HG03354 (cell line): ENCODE measurements at regions not wholly inside any gene's neighbourhood (a gene's known extent, or its start where the extent isn't known, plus 50 kb on each side); places are given as distances from the start of the nearest gene placed in this dataset.
A peak's percentile ranks its signal among the peaks of the same experiment; 100 is the strongest.

ENCODE experiments used
- ATAC-seq: cut with Tn5 transposase; IDR thresholded peaks from one replicate; pipeline ENCODE4 v1.9.1; 2021; ENCODE audit warnings: mild to moderate bottlenecking; ENCODE audit not compliant: unreplicated experiment, poor library complexity, severe bottlenecking

- no peak for ATAC-seq
Observed at GRCh38 chr12:58537278-58537677, 383.0 kb downstream of the LRIG3 start.

- ATAC-seq = no peak
Observed at GRCh38 chr12:58539295-58539694, 381.0 kb downstream of the LRIG3 start.

- ATAC-seq = peak; percentile 86
Observed at GRCh38 chr12:58540480-58541299, 379.6 kb downstream of the LRIG3 start.

GRCh38 chr12:58541300-58541690, 379.0 kb downstream of the LRIG3 start:
- ATAC-seq = no peak

- no peak for ATAC-seq
Observed at GRCh38 chr12:58544281-58544680, 376.0 kb downstream of the LRIG3 start.

- ATAC-seq = no peak
Observed at GRCh38 chr12:58547217-58547616, 373.1 kb downstream of the LRIG3 start.

GRCh38 chr12:58548801-58549200, 371.5 kb downstream of the LRIG3 start:
- no peak for ATAC-seq

GRCh38 chr12:58554522-58555157, 365.7 kb downstream of the LRIG3 start:
- ATAC-seq = no peak

GRCh38 chr12:58557171-58557570, 363.1 kb downstream of the LRIG3 start:
- ATAC-seq = no peak

GRCh38 chr12:58557661-58558060, 362.6 kb downstream of the LRIG3 start:
- no peak for ATAC-seq

- no peak for ATAC-seq
Observed at GRCh38 chr12:58563621-58564020, 356.7 kb downstream of the LRIG3 start.

GRCh38 chr12:58564721-58565120, 355.6 kb downstream of the LRIG3 start:
- ATAC-seq = no peak

GRCh38 chr12:58566599-58566998, 353.7 kb downstream of the LRIG3 start:
- ATAC-seq = no peak

GRCh38 chr12:58567189-58567588, 353.1 kb downstream of the LRIG3 start:
- ATAC-seq = no peak

- no peak for ATAC-seq
Observed at GRCh38 chr12:58570411-58570810, 349.9 kb downstream of the LRIG3 start.

GRCh38 chr12:58575256-58575655, 345.0 kb downstream of the LRIG3 start:
- ATAC-seq = no peak

- no peak for ATAC-seq
Observed at GRCh38 chr12:58576081-58576480, 344.2 kb downstream of the LRIG3 start.

GRCh38 chr12:58576916-58577315, 343.4 kb downstream of the LRIG3 start:
- no peak for ATAC-seq

- ATAC-seq = no peak
Observed at GRCh38 chr12:58580095-58580494, 340.2 kb downstream of the LRIG3 start.

GRCh38 chr12:58583529-58583928, 336.8 kb downstream of the LRIG3 start:
- no peak for ATAC-seq

GRCh38 chr12:58583940-58584339, 336.4 kb downstream of the LRIG3 start:
- no peak for ATAC-seq
